CD4-positive, alpha-beta T cell treated with Interleukin-4 for 4 hours (primary cell): ENCODE measurements at regions not wholly inside any gene's neighbourhood (a gene's known extent, or its start where the extent isn't known, plus 50 kb on each side); places are given as distances from the start of the nearest gene placed in this dataset.
"Not testable (repeated sequence)": the region's sequence is repeated elsewhere in the genome, so short reads cannot be mapped to it uniquely, and the experiment has no call there.

Experiments used
- DNase-seq: peaks from one replicate; pipeline ENCODE4 v3.0.0-alpha.2; 2020

DNA sequence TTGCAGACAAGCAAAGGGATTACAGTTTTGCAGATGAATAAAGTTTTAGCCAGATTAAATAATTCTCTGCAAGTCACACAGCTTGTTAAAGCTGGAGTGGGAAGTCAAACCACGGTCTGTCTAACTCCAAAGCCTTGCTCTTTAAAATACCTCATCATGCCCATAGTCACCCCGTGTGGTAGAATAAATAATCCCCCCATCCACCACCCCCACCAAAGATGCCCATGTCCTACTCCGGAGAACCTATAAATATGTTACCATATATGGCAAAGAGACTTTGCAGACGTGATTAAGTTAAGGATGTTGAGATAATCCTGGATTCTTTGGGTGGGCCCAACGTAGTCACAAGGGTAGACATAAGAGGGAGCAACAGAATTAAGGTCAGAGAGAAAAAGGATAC, 118.7 kb downstream of the BEND2 start:
- DNase-seq, result no peak

DNA sequence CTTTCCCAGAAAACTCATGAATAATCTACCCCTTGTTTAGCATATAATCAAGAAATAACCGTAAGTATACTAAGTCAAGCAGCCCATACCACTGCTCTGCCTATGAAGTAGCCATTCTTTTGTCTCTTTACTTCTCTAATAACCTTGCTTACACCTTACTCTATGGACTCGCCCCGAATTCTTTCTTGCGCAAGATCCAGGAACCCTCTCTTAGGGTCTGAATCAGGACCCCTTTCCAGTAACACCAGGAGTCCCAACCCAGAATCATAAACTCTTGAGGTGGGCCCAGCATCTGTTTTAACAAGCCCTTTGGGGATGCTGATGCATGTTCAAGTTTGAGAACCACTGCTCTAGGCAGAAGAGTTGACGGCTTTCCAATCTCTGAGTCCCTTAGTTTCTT, 119.6 kb downstream of the BEND2 start:
- no peak for DNase-seq

DNA sequence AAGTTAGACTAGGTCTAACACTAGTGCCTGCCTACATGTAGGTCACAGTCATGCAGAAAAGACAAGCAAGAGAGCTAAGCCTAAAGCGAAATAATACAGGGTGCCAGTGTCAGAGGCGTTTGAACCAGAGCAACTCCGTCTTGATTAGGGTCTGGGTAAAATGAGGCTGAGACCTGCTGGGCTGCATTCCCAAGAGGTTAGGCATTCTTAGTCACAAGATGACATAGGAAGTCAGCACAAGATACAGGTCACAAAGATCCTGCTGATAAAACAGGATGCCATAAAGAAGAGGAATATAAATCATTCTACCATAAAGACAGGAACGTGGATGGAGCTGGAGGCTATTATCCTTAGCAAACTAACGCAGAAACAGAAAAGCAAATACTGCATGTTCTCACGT, 120.9 kb downstream of the BEND2 start:
- no peak for DNase-seq

DNA sequence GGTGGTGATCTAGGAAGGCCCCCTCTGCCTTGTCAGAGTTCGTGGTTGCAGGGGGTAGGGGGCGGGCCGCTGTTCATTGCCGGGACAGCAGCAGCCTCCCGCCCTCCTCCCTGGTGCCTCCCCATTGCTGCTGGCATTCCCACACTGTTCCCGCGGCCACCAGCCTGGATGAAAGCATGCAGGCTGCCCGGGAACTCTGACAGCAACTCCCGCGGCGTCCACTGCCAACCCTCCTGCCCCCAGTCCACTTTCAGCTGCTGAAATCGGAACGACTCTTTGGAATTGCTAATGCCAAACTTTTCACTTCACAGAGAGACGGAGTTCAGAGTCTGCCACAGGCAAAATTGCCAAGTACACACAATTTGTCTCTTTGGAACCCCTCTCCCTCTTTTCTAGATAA, 121.9 kb downstream of the BEND2 start:
- no peak for DNase-seq

DNA sequence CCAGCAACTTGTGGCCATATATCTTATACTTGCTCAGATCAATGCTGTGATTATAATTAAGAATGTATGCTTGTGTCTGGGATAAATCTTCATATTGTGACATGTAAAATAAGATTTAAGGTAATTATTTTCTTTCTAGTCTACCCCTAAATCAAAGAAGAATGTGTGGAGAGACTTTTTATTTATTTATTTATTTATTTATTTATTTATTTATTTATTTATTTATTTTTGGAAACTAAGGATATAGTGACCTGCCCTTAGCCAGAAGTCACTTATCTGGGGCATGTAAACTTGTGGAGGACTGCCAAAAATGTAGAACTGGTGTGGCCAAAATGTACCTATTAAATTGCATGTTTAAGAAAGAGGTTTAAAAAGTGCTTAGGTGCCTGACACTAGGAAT, 144.3 kb downstream of the BEND2 start:
- no peak for DNase-seq

DNA sequence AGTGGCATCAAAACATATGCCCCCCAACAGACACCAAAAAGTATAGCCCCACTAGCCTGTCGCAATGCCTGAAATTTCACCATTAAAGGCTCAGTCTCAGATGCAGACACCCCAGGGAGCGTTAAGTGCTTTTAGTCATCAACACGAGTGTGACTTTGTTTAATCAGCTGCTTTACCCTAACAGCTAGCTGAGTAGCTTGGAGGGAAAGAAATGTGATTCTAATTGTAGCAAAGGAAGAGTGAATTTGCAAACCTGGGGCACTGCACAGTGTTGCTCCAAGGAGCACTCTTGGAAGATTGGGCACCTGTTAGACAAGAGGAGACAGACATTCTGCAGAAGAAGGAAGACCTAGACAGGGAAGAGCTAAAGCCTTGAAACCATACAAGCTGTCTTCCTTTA, 145.1 kb downstream of the BEND2 start:
- no peak for DNase-seq

DNA sequence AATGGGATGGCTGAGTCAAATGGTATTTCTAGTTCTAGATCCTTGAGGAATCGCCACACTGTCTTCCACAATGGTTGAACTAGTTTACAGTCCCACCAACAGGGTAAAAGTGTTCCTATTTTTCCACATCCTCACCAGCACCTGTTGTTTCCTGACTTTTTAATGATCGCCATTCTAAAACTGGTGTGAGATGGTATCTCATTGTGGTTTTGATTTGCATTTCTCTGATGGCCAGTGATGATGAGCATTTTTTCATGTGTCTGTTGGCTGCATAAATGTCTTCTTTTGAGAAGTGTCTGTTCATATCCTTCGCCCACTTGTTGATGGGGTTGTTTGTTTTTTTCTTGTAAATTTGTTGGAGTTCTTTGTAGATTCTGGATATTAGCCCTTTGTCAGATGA, 152.6 kb downstream of the BEND2 start:
- DNase-seq, result not testable (repeated sequence)

DNA sequence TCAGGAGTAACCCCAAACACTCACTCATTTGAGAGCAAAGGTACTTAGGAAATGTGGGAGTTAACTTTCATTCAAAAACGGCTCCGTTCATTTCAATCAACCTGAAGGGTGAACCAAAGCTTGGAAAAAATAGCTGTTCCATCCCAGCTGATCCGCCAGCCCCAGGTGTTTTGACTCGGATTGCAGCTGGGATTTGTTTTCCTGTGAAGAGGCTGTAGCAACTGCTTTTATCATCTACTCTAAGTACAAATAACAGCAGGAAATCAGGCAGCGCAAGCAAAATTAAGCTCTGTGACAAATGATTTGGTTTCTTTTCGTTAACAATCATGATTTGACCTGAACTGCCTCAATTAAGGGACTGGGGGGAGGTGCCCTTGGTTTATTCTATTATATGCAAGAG, 154.7 kb downstream of the BEND2 start:
- DNase-seq, result no peak

DNA sequence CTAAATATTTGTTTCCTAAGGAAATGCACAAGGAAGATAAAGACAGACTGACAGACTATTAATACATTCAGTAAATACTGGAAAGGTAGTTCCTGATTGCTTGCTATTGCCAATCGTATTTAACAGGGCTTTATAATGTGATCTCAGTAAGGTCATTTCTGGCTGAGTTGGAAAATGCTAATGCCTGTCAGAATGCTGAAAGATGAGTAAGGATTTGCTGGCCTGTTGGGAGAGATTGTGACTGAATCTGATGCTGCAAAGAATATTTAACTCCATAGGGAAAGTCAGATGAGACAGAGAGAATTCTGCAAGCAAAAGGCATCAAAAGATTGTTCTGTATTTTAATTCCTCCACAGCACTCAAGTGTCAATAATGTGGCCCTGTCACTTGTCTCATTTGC, 169.0 kb downstream of the BEND2 start:
- no peak for DNase-seq

DNA sequence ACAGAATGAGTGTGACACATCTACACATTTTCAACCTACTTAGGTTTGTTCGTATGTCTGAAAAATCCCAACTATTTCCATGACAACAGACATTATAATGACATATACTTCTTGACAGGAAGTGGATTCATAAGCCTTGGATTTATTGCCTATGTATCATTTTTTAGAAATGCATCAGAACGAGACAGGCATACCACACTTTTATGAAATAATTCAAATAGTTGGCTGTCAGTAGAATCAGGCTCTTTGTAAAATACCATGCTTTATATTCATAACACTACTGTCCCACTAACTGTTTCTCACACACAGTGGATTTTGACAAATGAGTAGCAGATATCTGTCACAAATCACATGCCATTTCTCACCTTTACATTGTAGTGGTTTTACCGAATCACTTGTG, 173.2 kb downstream of the BEND2 start:
- DNase-seq, result no peak

DNA sequence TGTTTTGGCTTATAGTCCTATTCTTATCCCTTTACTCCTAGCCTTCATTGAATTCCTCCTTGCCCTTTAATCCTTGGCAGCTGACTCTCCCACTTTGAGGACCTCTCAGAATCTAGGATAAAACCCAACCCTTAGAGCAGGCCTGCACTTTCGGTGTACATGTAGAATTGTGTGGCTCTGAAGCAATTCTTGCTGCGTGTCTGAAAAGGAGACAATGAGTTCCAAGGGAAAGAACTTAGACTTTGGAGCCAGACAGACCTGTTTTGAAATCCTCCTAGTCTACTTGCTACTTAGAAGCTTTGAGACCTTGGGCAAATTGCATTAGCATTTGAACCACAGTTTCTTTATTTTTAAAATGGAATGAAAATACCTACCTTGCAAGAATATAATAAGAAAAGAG, 175.2 kb downstream of the BEND2 start:
- no peak for DNase-seq

DNA sequence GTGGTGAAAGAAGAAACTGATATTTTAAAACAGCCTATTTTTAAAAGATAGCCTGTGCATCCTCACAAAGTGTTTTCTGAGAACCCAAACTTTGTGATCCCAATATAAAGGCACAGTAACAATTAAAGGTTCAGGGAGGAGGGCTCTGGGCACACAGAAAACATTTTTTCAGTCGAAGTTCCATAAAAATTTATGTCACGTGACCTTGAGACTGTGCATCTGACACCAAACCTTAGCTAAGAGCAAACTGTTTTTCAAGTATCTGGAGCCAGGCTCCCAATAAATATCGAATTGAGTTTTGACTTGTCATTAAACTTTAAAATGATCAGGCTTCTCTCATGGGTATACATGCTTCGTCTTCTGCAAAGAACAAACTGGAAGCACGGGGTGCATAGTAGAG, 177.9 kb downstream of the BEND2 start:
- no peak for DNase-seq

DNA sequence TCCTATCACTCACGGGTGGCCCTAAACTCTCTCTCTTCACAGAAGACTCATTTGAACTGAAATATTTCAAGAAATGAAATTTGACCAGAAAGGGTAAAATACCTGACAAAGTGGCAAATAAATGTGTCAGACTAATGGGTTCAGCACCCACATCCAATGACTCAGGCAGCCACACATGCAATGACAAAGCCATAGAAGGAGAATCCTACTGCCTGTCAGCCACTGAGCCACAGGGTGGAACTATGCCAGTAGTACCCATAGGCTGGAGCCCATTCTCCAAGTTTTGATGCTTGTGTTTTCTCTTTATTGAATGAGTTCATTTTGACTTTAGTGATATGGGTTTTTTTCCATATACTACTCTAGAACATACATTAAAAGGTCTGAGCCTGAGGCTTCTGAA, 179.0 kb downstream of the BEND2 start:
- no peak for DNase-seq

DNA sequence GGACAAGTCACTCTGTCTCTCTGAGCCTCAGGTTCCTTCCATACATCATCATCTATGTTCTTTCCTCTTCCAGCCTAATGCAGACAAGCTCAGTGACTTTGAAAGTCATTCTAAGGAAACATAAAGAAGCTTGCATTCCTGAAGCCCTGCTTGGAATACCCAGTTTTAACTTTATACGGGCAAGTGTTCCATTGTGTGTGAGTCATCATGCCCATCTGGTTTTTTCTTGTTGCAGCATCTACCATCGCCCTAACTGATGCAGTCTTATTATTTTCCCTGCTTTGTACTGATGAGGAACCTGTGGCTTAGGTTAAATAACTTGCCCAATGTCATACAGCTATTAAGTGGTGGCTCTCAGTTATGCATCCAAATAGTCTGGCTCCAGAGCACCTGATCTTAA, 177.9 kb upstream of the RAI2 start:
- DNase-seq, result no peak

DNA sequence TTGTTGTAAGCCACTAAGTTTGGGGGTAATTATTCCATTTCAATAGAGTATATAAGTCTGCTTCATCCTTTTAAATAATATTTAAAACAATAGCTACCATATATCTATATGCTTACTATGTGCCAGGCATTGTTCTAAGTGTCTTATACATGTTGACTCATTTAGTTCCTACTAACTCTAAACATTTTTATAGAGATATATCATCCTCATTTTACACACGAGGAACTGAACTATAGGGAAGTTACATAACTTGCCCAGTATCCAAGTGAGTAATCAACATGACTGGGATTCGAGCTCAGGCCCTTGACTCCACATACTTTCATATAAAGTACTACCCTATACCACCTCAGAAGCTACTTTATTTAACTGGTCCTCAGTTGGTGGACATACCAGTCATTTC, 175.3 kb upstream of the RAI2 start:
- no peak for DNase-seq

DNA sequence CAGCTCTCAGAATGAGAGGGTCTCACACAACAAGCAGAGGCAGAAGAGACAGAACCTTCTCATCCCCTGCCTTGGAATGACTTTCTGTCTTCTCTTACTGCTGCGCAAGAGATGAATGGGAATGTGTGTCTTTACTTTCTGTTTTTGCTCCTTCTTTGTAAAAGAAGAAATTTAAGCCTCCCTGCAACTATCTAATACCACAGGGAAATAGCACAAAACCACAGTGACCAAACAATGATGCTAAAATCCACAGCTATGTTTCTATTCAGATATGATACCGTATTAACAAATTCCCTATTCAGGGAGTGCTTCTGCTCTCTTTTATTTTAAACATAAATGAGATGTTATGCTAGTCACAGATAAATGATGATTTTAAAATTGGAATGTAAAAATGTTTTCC, 173.8 kb upstream of the RAI2 start:
- no peak for DNase-seq

DNA sequence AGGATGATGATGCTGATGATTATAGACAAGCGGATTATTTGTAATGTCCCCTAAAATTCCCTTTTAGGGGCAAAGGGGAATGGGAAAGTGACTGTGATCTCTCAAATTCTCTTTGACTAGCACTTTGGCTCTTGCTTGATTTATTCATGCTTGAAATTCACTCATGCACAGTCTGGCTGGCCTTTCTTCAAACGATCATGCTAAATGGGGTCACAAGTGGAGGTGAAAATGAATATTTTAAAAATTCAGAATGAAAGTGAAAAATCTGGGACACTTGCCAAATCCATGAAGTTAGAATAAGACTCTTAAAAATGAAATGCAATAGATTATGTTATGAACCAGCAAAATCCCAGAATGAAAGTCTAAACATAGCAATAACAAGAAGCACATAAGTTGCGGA, 173.4 kb upstream of the RAI2 start:
- DNase-seq, result no peak

DNA sequence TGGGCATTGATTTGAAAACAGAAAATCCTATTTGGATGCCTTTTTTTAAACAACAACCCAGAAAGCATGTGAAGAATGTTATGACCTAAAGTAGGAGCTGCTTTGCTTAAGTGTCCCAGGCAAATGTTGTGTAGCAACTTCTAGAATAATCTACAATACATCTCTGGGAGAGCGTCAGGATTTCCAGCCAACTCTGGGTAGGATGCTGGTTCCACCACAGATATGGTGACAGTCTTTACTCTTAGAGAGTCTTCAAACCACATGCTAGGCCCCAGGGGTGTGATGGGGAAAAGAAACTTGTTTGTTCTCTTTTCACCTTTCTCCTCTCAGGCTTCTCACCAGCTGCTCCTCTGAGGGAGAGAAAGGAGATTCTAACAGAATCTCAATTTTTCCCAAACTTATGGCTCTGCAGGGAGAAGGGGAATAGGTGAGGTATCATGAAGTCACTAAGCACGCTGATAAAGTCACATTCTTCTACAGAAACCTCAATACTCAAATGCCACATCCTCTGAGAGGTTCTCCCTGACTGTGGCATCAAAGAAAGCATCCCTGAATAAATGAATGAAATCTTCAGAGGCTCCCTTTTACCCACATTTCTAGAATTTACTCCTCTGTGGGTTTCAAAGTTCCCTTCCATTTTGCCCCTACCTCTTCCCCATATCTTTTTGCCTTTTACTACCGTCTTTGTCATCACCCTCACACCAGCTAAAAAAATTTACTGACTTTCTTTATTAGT, 171.6 kb upstream of the RAI2 start:
- DNase-seq, result no peak

DNA sequence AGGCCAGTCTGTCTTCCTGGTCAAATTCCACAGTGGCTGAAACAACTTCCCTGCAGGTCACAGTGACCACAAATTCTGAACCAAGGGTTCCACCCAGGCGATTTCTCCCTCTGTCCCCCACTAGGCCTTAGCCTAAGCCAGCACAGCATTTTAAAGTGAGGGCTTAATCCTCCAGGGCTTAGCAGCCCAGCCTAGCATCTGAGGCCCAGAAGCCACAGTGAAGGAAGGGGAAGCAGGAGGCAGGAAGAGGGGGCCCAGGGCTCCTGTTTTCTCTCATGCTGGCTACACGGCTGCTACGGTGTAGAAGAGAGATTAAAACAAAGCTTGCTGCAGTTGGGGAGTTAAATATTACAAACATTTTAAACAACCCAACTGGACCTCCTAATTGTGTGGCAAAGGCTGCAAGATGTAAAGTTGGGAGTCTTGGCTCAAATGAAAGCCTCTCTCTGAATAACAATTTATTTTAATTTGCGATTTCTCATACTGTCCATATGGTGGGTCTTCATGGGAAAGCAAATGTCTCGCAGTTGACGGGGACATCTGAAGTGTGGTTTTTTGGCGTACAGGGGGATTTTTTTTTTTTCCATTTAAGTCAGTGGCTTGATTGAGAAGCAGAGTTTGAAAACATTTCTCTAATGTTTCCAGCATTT, 170.8 kb upstream of the RAI2 start:
- DNase-seq, result no peak

DNA sequence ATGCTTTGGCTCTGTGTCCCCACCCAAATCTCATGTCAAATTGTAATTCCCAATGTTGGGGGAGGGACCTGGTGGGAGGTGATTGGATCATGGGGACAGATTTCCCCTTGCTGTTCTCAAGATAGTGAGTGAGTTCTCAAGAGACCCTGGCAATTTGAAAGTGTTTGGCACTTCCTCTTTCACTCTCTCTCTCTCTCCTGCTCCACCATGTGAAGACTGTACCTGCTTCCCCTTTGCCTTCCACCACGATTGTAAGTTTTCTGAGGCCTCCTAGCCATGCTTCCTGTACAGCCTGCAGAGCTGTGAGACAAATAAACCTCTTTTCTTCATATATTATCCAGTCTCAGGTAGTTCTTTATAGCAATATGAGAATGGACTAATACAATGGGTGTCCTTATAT, 169.6 kb upstream of the RAI2 start:
- DNase-seq, result not testable (repeated sequence)

DNA sequence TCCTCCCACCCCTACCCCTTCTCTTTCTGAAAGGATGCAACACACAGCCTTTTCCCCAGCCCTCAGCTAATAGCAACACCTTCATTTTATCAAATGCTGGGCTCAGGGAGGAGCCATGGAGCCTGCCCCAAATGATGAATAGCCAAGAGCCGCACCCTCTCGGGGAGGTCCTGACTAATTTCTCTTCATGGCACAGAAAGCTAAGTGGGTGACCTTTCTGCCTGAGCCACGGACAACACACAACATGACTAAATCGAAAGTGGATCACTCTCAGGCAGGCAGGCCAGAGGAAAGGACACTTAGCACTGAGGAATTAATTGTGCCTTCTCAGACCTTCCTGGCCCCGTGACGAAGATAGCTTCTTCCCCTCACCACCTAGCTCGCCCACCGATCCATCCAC, 165.1 kb upstream of the RAI2 start:
- no peak for DNase-seq

DNA sequence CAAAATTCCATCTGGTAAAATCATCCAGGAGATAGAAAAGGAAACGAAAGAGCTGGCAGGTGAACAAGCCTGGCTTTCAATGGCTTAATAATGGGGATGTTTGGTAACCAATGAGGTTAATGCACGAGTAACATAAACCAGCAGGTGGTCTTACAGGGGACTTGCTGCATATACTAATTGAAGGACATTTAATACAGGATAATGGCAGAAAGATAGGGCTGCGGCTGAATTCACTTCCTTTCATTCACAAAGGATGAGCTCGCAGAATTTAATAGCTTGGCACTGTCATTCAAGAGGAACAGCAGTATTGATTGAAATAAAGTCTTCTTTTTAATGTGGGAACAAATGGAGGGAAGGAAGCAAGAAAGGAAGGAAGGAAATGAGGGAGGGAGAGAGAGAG, 156.3 kb upstream of the RAI2 start:
- no peak for DNase-seq

DNA sequence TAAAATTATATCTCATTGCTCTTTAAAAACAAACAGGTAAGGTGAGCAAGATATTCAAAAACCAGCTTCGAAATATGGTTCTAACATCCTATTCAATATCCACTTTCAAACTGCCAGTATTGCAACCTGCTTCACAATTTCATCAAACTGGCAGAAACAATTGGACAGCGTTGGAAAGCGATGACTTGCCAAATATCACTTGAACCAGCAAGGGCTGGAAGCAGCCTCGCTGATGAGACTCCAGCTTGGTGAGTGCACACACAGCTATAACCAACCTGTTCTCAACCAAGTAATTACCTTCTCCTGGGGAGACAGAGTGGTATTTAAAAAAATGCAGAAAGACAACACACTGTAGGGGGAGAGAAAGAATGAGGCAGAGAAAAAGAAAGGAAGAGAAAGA, 155.8 kb upstream of the RAI2 start:
- no peak for DNase-seq

DNA sequence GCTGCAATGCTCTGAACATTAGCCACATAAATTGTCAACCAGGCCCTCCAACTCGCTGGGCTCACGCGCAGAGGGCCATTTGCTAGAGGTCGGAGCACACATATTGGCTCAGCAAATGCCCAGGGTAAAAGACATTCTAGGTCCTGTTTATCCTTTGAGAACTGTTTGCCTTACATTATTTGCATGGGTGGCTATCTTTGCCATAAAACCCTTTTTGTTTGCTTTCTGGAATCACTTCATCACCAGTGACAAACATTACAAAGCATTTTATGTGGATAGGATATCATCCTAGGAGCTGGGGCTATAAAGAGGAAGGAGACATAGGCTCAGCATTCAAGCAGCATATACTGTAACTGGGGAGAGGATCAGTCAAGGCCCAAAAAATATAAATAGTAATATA, 149.2 kb upstream of the RAI2 start:
- DNase-seq, result no peak

DNA sequence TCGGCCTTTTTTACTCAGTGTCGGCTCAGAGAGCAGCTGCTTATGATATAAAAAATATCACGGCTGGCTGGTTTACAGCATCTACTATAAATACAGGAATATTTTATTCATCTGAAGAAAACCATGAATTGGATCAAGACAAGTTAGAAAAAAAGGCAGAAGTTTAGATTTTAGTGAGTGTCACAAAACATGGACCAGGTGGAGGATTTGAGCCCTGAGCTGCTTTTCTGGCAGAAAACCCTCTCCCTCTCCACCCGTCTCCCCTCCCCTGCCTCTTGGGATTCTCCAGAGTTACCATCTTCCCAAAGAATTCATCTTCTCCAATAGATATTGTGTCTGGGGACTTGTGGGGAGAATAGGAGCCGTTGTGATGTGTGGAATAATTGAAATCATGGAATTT, 142.8 kb upstream of the RAI2 start:
- no peak for DNase-seq
